ENCODE measurements at regions not wholly inside any gene's neighbourhood (a gene's known extent, or its start where the extent isn't known, plus 50 kb on each side); places are given as distances from the start of the nearest gene placed in this dataset.

DNA sequence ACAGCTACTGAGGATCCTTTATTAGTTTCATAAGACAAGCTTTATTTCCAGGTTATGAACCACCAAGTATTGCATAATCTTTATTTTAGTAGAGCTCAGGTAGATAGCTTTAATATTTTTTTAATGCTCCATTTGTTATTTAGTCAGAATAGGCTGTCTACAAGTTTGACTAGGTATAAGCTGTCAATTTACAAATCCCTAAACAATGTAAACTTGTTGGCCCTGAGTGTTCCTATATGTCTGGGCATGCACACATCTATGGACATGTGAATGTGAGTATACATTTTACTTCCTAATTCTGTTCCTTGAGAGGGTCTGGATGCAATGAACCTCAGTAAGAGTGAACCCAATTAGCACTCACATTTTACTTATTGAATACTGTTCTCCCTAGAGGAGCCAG, 722.2 kb upstream of the PTPRD start:
- BruUV-seq (replicated peaks) = no TSS peak
- Histone ChIP-seq H2AFZ (ENCODE audit: low read depth, low read length) (no peak overlapping the region), H3K4me1 (ENCODE audit: control insufficient read depth, extremely low read depth, insufficient read depth, low read length) (no peaks in the 10 kb centered on the region), H3K9ac (replicated peaks; ENCODE audit: extremely low read depth, insufficient read depth, low read length) (no peak overlapping the region), H3K9me3 (replicated peaks; ENCODE audit: control insufficient read depth, insufficient read depth, low read length) (no peaks in the 10 kb centered on the region), H3K9me1 (replicated peaks; ENCODE audit: control insufficient read depth, extremely low read depth, insufficient read depth, low read length) (no peaks in the 10 kb centered on the region), H4K20me1 (replicated peaks; ENCODE audit: control insufficient read depth, extremely low read depth, insufficient read depth, low read length) (no peaks in the 10 kb centered on the region), H3K27me3 (ENCODE audit: control insufficient read depth in 2 of 2, insufficient read depth in 2 of 2, low read length in 2 of 2) (no peaks in the 10 kb centered on the region), H3K4me2 (ENCODE audit: insufficient read depth, low read length) (no peak overlapping the region), H3K79me2 (ENCODE audit: control insufficient read depth, insufficient read depth, low read length) (no peaks in the 10 kb centered on the region), H3K27ac (ENCODE audit: insufficient read depth, low read depth, low read length) (no peak overlapping the region), H3K4me3 (replicated peaks in 1 of 3; ENCODE audit: insufficient read depth in 1 of 3, low read depth in 1 of 3, low read length in 3 of 3) (no peak overlapping the region), H3K36me3 (ENCODE audit: control insufficient read depth in 2 of 2, extremely low read depth in 1 of 2, insufficient read depth in 2 of 2, low read length in 2 of 2) (no peaks in the 10 kb centered on the region)
- FAIRE-seq (no peak), DNase-seq (ENCODE audit: low read depth, low spot score) (no peak)
- intact Hi-C loops (cut with micrococcal nuclease) = no loop called here
- TF ChIP-seq, protein P1, sequence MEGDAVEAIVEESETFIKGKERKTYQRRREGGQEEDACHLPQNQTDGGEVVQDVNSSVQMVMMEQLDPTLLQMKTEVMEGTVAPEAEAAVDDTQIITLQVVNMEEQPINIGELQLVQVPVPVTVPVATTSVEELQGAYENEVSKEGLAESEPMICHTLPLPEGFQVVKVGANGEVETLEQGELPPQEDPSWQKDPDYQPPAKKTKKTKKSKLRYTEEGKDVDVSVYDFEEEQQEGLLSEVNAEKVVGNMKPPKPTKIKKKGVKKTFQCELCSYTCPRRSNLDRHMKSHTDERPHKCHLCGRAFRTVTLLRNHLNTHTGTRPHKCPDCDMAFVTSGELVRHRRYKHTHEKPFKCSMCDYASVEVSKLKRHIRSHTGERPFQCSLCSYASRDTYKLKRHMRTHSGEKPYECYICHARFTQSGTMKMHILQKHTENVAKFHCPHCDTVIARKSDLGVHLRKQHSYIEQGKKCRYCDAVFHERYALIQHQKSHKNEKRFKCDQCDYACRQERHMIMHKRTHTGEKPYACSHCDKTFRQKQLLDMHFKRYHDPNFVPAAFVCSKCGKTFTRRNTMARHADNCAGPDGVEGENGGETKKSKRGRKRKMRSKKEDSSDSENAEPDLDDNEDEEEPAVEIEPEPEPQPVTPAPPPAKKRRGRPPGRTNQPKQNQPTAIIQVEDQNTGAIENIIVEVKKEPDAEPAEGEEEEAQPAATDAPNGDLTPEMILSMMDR (IDR thresholded peaks at IDR 0.05; ENCODE audit: extremely low read depth in 1 of 2, insufficient read depth in 1 of 2, low read depth in 1 of 2, low read length in 2 of 2) = no peak
- TF ChIP-seq GATA2 (IDR thresholded peaks at IDR 0.05; ENCODE audit: insufficient read depth, insufficient read length, low read depth, low read length) = no peak
- ChIA-PET CTCF (no interaction called here), POLR2A (no interaction called here)
- dilution Hi-C loops (cut with MboI; ENCODE audit: extremely low pct_ligation_motif_present, low sequenced_read_pairs) = no loop called here

DNA sequence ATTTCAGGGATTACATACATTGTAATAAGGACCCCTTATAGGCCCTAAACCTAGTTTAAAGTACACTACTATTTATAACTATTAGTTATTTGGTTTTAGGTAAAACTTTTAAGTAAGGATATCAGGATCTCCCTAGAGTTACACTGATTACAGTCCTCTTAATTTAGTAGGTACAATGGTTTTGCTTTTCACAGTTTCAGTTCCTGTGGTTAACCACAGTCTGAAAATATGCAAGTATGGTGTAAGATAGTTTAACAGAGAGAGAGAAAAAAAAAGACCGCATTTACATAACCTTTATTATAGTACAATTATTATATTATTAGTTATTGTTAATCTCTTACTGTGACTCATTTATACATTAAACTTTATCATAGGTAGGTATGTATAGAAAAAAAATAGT, 725.3 kb upstream of the PTPRD start:
- Histone ChIP-seq H3K4me1 (ENCODE audit: control insufficient read depth, extremely low read depth, insufficient read depth, low read length) (no peaks in the 10 kb centered on the region), H3K36me3 (ENCODE audit: control insufficient read depth in 2 of 2, extremely low read depth in 1 of 2, insufficient read depth in 2 of 2, low read length in 2 of 2) (no peaks in the 10 kb centered on the region), H3K9ac (replicated peaks; ENCODE audit: extremely low read depth, insufficient read depth, low read length) (no peak overlapping the region), H3K4me2 (ENCODE audit: insufficient read depth, low read length) (no peak overlapping the region), H3K9me1 (replicated peaks; ENCODE audit: control insufficient read depth, extremely low read depth, insufficient read depth, low read length) (no peaks in the 10 kb centered on the region), H3K4me3 (replicated peaks in 1 of 3; ENCODE audit: insufficient read depth in 1 of 3, low read depth in 1 of 3, low read length in 3 of 3) (no peak overlapping the region), H4K20me1 (replicated peaks; ENCODE audit: control insufficient read depth, extremely low read depth, insufficient read depth, low read length) (no peaks in the 10 kb centered on the region), H2AFZ (ENCODE audit: low read depth, low read length) (no peak overlapping the region), H3K9me3 (replicated peaks; ENCODE audit: control insufficient read depth, insufficient read depth, low read length) (no peaks in the 10 kb centered on the region), H3K79me2 (ENCODE audit: control insufficient read depth, insufficient read depth, low read length) (no peaks in the 10 kb centered on the region), H3K27me3 (ENCODE audit: control insufficient read depth in 2 of 2, insufficient read depth in 2 of 2, low read length in 2 of 2) (no peaks in the 10 kb centered on the region), H3K27ac (ENCODE audit: insufficient read depth, low read depth, low read length) (no peak overlapping the region)
- ChIA-PET POLR2A (no interaction called here), CTCF (no interaction called here)
- dilution Hi-C loops (cut with MboI; ENCODE audit: extremely low pct_ligation_motif_present, low sequenced_read_pairs) = no loop called here
- no peak for DNase-seq (ENCODE audit: low read depth, low spot score)
- no peak for FAIRE-seq
- intact Hi-C loops (cut with micrococcal nuclease) = no loop called here
- no TSS peak for BruUV-seq (replicated peaks)
- TF ChIP-seq FOS (IDR thresholded peaks at IDR 0.05; ENCODE audit: borderline replicate concordance, insufficient read depth, low read length) (no peak), EZH2 (IDR thresholded peaks at IDR 0.05; ENCODE audit: borderline replicate concordance, low read depth, low read length, severe bottlenecking) (no peak), POLR2A (IDR thresholded peaks at IDR 0.05; ENCODE audit: low read depth, low read length) (no peak), GATA2 (IDR thresholded peaks at IDR 0.05; ENCODE audit: insufficient read depth, insufficient read length, low read depth, low read length) (no peak), JUN (IDR thresholded peaks at IDR 0.05; ENCODE audit: borderline replicate concordance, insufficient read depth, insufficient read length, low read depth) (no peak), MYC (IDR thresholded peaks at IDR 0.05; ENCODE audit: low read depth, low read length) (no peak), POLR2AphosphoS5 (IDR thresholded peaks at IDR 0.05; ENCODE audit: insufficient read depth, low read depth, low read length) (no peak)
- TF ChIP-seq, protein P1 (IDR thresholded peaks at IDR 0.05; ENCODE audit: extremely low read depth in 1 of 2, insufficient read depth in 1 of 2, low read depth in 1 of 2, low read length in 2 of 2) = no peak
- TF ChIP-seq, protein P2, sequence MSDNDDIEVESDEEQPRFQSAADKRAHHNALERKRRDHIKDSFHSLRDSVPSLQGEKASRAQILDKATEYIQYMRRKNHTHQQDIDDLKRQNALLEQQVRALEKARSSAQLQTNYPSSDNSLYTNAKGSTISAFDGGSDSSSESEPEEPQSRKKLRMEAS (IDR thresholded peaks at IDR 0.05; ENCODE audit: insufficient read depth, insufficient read length) = no peak
